Ammon's horn (tissue), 1 donor: ENCODE measurements at regions not wholly inside any gene's neighbourhood (a gene's known extent, or its start where the extent isn't known, plus 50 kb on each side); places are given as distances from the start of the nearest gene placed in this dataset.
"Not testable (repeated sequence)": the region's sequence is repeated elsewhere in the genome, so short reads cannot be mapped to it uniquely, and the experiment has no call there.

Source experiments
- DNase-seq: peaks from one replicate; pipeline ENCODE4 v3.0.0-alpha.2; 2016; ENCODE audit warnings: low spot score

- no peak for DNase-seq
These were observed 65.8 kb downstream of the MTX3 start for GRCh38 chr5:79924936-79925893.

DNA sequence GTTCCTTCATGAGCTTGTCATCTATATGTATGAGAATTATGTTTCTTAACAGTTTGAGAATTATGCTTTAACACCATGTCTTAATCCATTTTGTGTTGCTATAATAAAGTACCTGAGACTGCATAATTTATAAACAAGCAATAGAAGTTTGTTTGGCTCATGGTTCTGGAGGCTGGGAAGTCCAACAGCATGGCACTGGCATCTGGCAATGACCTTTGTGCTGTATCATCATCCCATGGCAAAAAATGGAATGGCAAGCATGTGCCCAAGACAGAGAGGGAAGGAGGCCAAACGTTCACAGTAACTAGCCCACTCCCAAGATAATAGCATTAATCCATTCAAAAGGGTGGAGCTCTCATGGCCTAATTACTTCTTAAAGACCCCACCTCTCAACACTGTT, 67.6 kb downstream of the MTX3 start:
- DNase-seq, result no peak

DNA sequence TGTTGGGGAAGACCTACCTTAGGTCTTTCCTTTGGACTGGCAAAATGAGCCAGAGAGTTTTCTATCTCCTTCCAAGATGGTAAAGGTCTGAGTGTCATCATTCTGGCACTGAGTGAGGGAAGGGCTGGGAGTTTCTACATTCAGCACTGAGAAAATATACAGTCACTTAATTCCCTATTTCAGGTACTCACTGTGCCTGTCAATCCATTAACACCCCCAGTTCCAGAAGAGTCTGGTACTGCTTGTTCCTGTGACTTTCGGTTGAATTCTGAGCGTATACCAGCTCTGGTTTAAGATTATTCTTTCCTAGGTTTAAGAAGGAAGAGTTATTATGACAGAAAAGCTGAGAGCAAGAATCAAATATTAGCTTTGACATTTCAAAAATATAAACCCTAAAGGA, 68.4 kb downstream of the MTX3 start:
- DNase-seq, result no peak

DNA sequence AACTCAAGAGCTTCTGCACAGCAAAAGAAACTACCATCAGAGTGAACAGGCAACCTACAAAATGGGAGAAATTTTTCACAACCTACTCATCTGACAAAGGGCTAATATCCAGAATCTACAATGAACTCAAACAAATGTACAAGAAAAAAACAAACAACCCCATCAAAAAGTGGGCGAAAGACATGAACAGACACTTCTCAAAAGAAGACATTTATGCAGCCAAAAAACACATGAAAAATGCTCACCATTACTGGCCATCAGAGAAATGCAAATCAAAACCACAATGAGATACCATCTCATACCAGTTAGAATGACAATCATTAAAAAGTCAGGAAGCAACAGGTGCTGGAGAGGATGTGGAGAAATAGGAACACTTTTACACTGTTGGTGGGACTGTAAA, 83.6 kb downstream of the MTX3 start:
- DNase-seq, result not testable (repeated sequence)

- DNase-seq, result not testable (repeated sequence)
These were observed 88.5 kb downstream of the MTX3 start for GRCh38 chr5:79902571-79902970.

DNA sequence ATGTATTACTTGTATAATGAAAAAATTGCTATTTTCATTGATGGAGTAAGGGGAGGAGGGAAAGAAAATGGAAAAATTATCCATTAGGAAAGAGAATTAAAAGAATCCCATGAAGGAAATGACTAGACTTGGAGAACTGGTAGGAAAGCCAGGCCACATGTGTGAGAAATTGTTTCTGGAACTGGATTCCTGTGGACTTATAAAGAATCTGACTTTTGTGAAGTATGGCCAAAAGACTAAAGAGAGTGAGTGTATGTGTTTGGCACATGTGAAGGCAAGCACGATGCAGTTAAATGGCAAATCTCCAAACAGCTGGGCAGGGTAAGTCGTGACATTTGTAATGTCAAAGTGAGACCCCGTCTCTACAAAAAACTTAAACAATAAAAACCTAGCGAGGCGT, 89.4 kb downstream of the MTX3 start:
- DNase-seq, result no peak

DNA sequence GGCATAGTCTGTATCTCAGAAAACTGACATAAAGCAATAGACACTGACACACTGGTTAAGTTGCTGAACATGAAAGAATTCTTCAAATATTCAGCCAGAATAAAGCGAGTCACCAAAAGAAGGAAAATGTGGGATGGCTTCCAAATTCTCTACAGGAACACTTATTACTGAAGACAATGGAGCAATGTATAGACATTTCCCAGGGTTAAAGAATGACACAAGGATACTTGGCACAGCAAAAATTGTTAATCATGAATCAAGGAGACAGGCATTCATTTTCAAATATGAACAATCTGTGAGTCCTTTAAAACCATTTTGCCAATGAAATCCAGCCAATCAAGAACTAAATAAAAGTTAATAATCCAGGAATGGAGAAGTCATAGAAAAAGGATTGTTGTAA, 92.5 kb downstream of the MTX3 start:
- no peak for DNase-seq

- no peak for DNase-seq
These were observed 97.1 kb downstream of the MTX3 start for GRCh38 chr5:79893976-79894375.

GRCh38 chr5:79893485-79893884, 97.6 kb downstream of the MTX3 start:
- DNase-seq, result no peak

- DNase-seq, result no peak
These were observed 100.2 kb downstream of the MTX3 start for GRCh38 chr5:79890930-79891249.

- DNase-seq, result no peak
These were observed 100.7 kb downstream of the MTX3 start for GRCh38 chr5:79890119-79890929.

DNA sequence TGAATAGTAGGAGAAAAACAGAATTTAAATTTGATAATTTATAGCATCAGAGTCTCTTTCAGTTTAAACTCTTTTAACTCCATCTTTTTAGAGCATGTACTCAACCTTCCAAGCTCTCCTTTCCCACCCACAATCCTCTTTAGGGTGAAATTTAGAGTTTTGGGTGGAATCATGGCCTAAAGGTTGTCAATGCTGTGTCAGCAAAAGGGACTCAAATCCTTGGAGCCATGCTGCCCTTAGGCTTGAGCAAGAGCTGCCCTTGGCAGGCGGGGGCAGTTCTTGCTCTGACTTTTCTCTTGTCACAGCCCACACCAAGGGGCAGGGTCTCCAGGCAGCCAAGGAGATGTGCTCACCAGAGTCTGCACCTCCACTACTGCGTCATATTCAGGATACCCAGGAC, 102.4 kb downstream of the MTX3 start:
- no peak for DNase-seq

GRCh38 chr5:79886925-79887655, 104.0 kb downstream of the MTX3 start:
- no peak for DNase-seq

GRCh38 chr5:79886456-79886855, 104.6 kb downstream of the MTX3 start:
- DNase-seq, result no peak

DNA sequence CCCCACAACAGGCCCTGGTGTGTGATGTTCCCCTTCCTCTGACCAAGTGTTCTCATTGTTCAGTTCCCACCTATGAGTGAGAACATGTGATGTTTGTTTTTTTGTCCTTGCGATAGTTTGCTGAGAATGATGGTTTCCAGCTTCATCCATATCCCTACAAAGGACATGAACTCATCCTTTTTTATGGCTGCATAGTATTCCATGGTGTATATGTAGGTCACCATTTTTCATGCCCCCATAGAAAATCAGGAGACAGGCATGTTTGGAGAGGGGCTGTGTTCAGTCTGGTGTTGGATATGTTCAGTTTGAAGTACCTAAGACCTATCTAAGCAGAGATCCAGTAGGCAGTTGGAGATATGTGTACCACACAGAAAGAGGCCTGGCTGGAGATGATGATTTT, 111.2 kb downstream of the MTX3 start:
- DNase-seq, result not testable (repeated sequence)

DNA sequence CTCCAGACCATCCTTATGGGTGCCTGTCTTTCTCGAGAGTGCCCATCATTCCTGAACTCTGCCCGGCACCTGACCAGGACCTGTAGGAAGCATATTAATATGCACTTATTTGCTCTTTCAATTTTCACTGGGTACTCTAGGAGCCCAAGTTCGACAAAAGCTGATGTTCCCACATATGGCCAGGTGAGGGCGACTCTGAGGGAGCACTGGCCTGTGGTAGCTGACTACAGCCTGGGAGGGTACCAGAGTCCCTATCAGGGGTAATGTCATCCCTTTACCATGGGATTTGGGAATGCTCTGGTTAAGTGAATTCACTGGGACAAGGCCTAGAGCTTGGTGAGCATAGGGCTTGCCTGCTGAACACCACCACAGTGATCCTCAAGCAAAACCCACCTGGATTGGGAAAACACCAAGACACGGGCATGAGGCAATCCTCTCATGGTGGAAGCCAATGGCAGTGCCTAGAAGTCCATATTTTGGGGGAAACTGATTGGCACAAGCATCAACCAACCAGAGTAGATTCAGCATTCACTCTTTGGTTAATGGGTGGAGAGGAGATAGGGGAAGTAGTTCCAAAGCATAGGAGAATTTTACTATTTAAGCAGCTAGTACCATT, 112.2 kb downstream of the MTX3 start:
- DNase-seq, result no peak

GRCh38 chr5:79878136-79878679, 112.9 kb downstream of the MTX3 start:
- DNase-seq, result no peak

- no peak for DNase-seq
These were observed 114.6 kb downstream of the MTX3 start for GRCh38 chr5:79876456-79876855.

DNA sequence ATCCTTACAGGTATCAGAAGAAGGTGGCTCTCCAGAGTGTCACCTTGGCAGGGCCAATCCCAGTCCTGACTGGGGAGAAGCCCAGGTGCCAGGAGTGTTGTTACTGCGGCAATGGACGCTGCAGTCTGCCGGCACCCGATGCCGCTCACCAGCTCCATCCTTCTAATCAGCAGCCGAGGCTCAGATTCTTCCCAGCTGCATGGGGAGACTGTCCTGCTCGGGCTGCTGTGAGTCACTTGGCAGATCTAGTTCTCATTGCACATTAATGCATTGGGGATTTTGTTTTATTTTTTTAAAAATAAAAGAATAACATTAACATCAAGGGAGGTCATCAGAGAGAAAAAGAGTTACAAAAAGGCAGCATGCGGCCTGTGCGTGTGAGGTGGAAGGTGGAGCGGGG, 115.8 kb downstream of the MTX3 start:
- no peak for DNase-seq

DNA sequence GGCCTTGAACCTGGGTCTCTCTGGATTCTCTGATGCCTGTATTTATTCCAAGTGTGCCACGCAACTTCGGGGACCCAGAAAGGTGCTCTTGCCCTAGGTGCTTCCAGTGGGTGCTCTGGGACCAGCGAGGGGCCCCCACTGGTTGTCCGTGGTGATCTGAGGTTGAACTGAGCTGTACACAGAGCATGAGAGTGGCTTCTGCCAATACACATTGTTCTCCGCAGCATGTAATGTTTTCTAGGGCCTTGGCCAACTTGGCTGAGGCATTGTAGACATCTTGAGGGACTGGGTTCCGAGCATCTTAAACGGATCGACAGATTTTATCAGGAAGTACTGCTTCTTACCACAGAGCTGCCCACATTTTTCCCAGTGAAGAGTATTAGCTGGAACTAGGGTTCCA, 117.9 kb downstream of the MTX3 start:
- no peak for DNase-seq

DNA sequence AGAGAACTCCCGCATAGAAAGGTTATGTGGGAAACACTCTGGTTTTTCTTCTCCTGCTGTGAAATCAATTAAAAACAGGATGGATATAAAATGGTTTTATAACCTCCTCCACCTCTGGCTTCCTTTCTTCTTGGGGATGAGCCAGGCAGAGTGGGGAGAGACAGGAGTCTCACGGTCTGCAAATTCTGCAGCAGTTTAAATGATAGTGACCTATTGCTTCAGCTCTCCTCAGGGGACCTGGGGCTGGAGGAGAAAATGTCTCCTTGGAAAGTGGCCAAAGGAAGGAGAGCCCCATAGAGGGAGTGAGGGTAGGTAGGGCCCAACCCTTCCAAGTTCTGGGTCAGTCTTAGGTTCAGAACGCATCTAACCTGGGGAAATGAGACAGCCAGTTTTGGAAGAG, 118.8 kb downstream of the MTX3 start:
- DNase-seq, result no peak
